ENCODE measurements at regions not wholly inside any gene's neighbourhood (a gene's known extent, or its start where the extent isn't known, plus 50 kb on each side); places are given as distances from the start of the nearest gene placed in this dataset.

- no peak for TF ChIP-seq CTCF (IDR thresholded peaks at IDR 0.05)
- POLR2A ChIA-PET: no interaction called here
- Mint-ChIP-seq H3K4me1 (ENCODE audit: low read depth) (no peaks in the 10 kb centered on the region), H3K27me3 (no peaks in the 10 kb centered on the region), H3K4me3 (no peak overlapping the region), H3K36me3 (ENCODE audit: low read depth) (no peaks in the 10 kb centered on the region), H3K27ac (no peak overlapping the region), H3K9me3 (no peaks in the 10 kb centered on the region)
- Histone ChIP-seq H3K4me3 (ENCODE audit: low read length) (no peak overlapping the region), H3K9me3 (ENCODE audit: control insufficient read depth in 1 of 2, insufficient read depth in 1 of 2, low read length in 2 of 2) (no peaks in the 10 kb centered on the region), H3K36me3 (ENCODE audit: insufficient read depth, low read length) (no peaks in the 10 kb centered on the region), H3K27ac (ENCODE audit: low read depth in 1 of 2, low read length in 2 of 2) (no peak overlapping the region), H3K27me3 (ENCODE audit: control insufficient read depth in 1 of 2, insufficient read depth in 2 of 2, low read length in 2 of 2) (no peaks in the 10 kb centered on the region), H3K4me1 (ENCODE audit: insufficient read depth, low read length) (no peaks in the 10 kb centered on the region)
- CTCF ChIA-PET: no interaction called here
- ATAC-seq (ENCODE audit: poor library complexity): no peak
- intact Hi-C loops (cut with DNase I, micrococcal nuclease): no loop called here
- DNase-seq: no peak
Measured at GRCh38 chr13:73171271-73171682, 112.5 kb downstream of the KLF5 start.

DNA sequence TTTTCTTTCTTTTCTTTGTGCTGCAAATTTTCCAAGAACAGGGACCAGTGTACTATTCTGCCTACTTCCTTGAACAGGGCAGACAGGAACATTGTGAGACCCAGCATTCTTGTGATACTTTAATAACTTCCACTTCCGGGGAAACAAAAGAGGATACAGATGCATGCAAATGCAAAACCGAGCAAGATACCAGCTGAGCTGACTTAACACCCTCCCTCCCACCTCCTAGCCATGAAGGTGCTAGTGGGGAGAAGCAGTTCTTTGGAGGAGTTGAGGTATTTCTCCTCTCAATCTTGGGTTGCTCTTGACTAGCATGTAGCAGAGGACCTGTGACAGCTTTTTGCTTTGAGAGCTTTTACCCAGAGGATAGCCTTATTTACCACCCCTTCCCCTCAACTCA, 111.2 kb downstream of the KLF5 start:
- no peaks in the 10 kb centered on the region for H3K27me3 ChIP-seq (ENCODE audit: control insufficient read depth in 1 of 2, insufficient read depth in 2 of 2, low read length in 2 of 2)
- H3K4me1 ChIP-seq (ENCODE audit: insufficient read depth, low read length): no peaks in the 10 kb centered on the region

DNA sequence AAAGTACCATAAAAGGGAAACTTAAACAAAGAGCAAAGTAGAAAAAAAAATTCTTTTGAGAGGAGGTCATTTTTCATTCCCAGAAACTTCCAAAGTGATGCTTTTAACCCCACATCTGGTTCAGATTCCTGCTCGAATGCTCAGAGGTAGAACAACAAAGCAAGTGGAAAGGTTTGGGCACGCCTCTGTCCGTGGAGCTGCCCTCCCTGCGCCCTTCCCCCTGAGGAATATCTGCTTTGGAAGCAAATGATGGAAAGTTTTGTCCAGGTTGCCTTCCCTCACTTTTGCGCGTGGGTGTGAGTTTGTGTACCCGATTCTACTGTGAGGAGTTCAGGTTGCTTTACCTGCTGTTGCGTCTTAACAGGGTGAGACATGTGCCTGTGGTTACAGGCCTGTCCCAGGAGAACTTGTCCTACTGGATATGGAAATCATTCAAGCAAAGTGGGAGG, 110.2 kb downstream of the KLF5 start:
- Mint-ChIP-seq H3K9me3 (no peaks in the 10 kb centered on the region), H3K27ac (no peak overlapping the region), H3K4me1 (ENCODE audit: low read depth) (no peaks in the 10 kb centered on the region), H3K27me3 (no peaks in the 10 kb centered on the region), H3K36me3 (ENCODE audit: low read depth) (no peaks in the 10 kb centered on the region), H3K4me3 (no peak overlapping the region)
- H3K36me3 ChIP-seq (ENCODE audit: insufficient read depth, low read length): no peaks in the 10 kb centered on the region
- ATAC-seq (ENCODE audit: poor library complexity): no peak
- no peak for TF ChIP-seq CTCF (IDR thresholded peaks at IDR 0.05)
- DNase-seq: no peak
- H3K4me1 ChIP-seq (ENCODE audit: insufficient read depth, low read length): no peaks in the 10 kb centered on the region
- H3K27me3 ChIP-seq (ENCODE audit: control insufficient read depth in 1 of 2, insufficient read depth in 2 of 2, low read length in 2 of 2): no peaks in the 10 kb centered on the region
- ChIA-PET POLR2A (no interaction called here), CTCF (no interaction called here)
- H3K27ac ChIP-seq (ENCODE audit: low read depth in 1 of 2, low read length in 2 of 2): no peak overlapping the region
- intact Hi-C loops (cut with DNase I, micrococcal nuclease): no loop called here
- H3K4me3 ChIP-seq (ENCODE audit: low read length): no peak overlapping the region
- no peaks in the 10 kb centered on the region for H3K9me3 ChIP-seq (ENCODE audit: control insufficient read depth in 1 of 2, insufficient read depth in 1 of 2, low read length in 2 of 2)

More for the DNA sequence above, 111.2 kb downstream of the KLF5 start:
- Mint-ChIP-seq H3K4me3 (no peak overlapping the region), H3K9me3 (no peaks in the 10 kb centered on the region), H3K36me3 (ENCODE audit: low read depth) (no peaks in the 10 kb centered on the region), H3K4me1 (ENCODE audit: low read depth) (no peaks in the 10 kb centered on the region), H3K27ac (no peak overlapping the region), H3K27me3 (no peaks in the 10 kb centered on the region)
- H3K9me3 ChIP-seq (ENCODE audit: control insufficient read depth in 1 of 2, insufficient read depth in 1 of 2, low read length in 2 of 2): no peaks in the 10 kb centered on the region
- H3K27ac ChIP-seq (ENCODE audit: low read depth in 1 of 2, low read length in 2 of 2): no peak overlapping the region
- TF ChIP-seq CTCF (IDR thresholded peaks at IDR 0.05): no peak
- H3K4me3 ChIP-seq (ENCODE audit: low read length): no peak overlapping the region
- CTCF ChIA-PET: no interaction called here
- intact Hi-C loops (cut with DNase I, micrococcal nuclease): no loop called here
- no peak for ATAC-seq (ENCODE audit: poor library complexity)
- no peak for DNase-seq
- POLR2A ChIA-PET: no interaction called here
- H3K36me3 ChIP-seq (ENCODE audit: insufficient read depth, low read length): no peaks in the 10 kb centered on the region
